ENCODE measurements at regions not wholly inside any gene's neighbourhood (a gene's known extent, or its start where the extent isn't known, plus 50 kb on each side); places are given as distances from the start of the nearest gene placed in this dataset.

DNA sequence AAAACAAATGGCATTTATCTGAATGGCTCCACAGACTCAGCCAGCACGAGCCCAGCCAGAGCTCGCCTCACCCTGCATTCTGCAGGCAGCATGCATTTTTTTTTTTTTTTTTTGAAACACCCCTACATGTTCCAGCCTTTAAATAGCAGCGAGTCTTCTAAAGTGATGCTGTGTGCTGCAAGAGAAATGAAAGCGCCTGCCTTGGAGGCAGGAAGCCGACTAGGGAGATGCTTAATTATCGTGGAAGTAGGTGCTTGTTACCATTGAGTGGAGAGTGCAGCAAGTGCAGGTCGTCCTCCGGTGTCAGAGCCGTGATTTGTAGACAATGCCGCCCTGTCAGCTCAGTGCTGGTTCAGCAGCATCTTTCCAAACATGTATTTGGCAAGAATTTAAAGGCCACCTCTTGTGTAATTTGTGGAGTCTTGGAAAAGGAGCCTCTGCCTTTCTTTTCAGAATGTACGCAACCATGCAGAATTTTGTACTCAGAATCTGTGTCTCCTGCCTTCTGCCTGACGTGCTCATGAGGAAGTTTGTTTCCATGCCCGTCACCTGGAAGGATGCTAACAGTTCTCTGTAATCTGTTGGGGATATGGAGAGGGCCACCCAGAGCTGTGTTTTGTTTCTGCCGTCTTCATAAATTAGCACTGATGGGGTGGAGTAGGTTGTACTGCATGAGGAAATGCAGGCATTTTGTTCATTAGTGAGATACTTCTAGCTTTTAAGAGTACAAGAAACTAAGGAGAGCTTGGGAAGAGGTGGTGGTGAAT, 345.9 kb upstream of the RGS6 start:
- no peak for DNase-seq

GRCh38 chr14:71588028-71588427, 344.2 kb upstream of the RGS6 start:
- no peak for DNase-seq

DNA sequence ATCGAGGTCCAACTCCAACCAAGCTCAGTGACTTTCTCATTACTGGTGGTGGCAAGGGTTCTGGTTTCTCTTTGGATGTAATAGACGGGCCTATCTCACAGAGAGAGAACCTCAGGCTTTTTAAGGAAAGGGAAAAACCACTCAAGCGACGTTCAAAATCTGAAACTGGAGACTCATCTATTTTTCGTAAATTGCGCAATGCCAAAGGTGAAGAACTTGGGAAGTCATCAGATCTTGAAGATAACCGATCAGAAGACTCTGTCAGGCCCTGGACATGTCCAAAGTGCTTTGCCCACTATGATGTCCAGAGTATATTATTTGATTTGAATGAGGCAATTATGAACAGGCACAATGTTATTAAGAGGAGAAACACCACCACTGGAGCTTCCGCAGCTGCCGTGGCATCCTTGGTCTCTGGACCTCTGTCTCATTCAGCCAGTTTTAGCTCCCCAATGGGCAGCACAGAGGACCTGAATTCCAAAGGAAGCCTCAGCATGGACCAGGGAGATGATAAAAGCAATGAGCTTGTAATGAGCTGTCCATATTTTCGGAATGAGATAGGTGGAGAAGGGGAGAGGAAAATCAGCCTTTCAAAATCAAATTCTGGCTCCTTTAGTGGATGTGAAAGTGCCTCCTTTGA, 343.5 kb upstream of the RGS6 start:
- no peak for DNase-seq

DNA sequence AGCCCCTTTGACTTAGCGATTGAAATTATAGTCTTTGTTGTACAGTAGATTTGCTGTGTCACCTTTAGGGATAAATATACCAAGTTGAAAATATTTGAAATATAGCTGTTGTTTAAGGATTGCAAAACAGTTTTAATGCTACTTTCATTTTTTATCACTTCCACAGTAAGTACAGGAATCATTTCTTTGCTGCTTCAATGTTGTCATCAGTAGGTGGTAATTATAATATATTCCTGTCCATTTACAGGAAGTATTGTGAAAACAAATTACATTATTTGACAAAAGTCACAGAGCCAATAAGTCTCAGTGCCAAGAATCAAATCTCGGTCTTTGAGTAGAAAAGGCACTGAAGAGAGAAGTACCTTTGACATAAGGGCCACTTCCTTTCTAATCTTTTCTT, 342.6 kb upstream of the RGS6 start:
- DNase-seq, result peak in 1 of 2 donors; percentile 28

DNA sequence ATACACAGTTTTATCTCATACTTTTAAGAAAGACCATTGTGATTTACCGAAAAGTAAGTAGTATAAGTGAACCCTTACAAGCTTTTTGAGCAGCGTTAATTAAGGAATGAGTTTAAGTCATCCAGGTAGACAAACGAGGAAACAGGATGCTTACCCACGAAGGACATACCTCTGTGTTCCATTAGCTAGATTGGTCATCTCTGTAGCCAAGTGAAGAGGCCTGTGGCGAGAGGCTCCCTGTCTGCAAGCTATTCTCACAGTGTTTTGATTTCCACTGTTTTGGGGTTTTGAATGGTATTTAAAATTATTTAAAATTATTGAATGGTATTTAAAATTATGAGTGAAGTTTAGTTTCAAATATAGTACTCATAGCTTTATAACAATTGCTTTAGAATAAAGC, 342.1 kb upstream of the RGS6 start:
- no peak for DNase-seq

- DNase-seq, result no peak
Measured at GRCh38 chr14:71591231-71591630, 341.0 kb upstream of the RGS6 start.

- peak; percentile 23 to 39 for DNase-seq
Measured at GRCh38 chr14:71591929-71592328, 340.3 kb upstream of the RGS6 start.

DNA sequence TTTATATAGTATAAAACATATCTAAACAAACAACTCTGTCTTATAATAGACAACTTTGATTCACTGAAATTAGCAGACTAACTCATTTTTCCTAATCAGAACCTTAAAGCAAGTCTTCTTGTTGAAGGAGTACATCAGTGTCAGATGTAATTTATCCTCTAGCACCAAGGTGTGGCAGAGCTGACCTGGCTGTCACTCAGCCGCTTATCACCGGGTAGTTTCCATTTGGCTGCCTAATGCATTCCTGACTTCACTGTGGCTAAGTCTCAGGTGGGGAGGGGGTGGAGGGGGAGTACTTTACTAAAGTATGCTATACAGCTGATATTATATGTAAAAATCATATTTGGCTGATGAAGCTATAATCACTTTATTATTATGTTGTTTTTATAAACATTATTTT, 339.9 kb upstream of the RGS6 start:
- no peak for DNase-seq

GRCh38 chr14:71593966-71594365, 338.3 kb upstream of the RGS6 start:
- no peak for DNase-seq

- no peak for DNase-seq
Measured at GRCh38 chr14:71594821-71595220, 337.4 kb upstream of the RGS6 start.

- DNase-seq, result no peak
Measured at GRCh38 chr14:71595441-71595840, 336.8 kb upstream of the RGS6 start.

GRCh38 chr14:71597287-71597920, 334.8 kb upstream of the RGS6 start:
- no peak for DNase-seq

DNA sequence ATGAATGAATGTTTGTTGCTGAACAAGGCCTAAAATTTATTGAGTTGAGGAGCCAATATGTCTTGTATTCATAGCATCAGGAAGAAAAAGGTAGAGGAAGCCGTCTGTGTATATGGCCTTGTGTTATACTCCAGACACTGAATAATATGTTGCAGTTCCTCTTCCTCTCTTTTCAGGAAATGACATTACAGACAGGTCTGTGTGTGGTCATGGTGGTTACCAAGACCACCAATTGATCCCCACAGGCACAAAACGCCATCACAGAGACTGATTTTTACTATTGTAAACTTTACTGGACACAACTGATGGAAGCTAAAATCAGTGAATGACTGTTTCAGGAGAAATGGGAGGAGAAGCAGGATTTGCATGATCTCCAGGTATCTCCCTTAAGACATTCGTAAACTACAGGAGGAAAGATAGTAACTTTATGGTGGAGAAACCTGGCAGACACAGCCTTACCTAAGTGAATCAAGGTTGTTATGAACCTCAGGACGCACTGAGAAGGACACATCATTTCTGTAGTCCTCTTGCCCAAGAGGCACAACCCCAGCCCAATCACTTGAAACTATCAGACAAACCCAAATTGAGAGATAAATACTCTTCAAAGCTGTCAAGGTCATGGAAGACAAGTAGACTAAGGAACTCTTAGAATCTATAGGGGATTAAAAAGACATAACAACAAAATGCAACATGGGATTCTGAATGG, 334.1 kb upstream of the RGS6 start:
- no peak for DNase-seq

DNA sequence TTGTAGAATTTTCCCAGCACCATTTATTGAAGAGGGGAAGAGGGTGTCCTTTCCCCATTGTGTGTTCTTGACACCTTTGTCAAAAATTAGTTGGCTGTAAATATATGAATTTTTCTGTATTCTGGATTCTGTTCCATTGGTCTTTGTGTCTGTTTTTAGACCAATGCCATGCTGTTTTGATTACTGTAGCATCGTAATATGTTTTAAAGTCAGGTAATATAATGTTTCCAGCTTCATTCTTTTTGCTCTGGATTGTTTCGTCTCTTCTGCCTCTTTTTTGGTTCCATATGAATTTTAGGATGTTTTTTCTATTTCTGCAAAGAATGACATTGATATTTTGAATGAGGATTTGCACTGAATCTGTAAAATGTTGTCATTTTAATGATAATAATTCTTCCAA, 331.9 kb upstream of the RGS6 start:
- no peak for DNase-seq

DNA sequence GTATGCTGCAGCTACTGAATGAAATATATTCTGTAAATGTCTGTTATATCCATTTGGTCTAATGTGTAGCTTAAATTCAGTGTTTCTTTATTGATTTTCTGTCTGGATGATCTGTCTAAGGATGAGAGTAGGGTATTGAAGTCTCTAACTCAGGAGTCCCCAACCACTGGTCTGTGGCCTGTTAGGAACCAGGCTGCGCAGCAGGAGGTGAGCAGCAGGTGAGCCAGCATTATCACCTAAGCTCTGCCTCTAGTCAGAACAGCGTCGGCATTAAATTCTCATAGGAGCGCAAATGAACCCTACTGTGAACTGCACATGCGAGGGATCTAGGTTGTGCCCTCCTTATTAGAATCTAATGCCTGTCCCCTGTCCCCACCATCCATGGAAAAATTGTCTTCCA, 329.7 kb upstream of the RGS6 start:
- DNase-seq, result no peak

DNA sequence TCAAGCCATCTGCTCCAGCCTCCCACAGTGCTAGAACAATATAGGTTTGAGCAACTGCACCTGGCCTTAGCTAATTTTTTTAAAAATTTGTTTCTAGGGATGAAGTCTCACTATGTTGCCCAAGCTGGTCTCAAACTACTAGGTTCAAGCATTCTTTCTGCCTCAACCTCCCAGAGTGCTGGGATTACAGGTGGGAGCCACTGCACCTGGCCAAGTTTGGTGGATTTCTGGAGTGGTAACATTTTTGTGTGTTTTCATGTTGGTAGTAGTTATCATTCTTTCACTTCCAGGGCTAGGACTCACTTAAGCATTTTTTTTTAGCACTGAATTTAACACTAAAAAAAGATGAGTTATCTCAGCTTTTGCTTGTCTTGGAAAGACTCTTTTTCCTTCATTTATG, 328.0 kb upstream of the RGS6 start:
- no peak for DNase-seq

- no peak for DNase-seq
Measured at GRCh38 chr14:71606064-71606463, 326.2 kb upstream of the RGS6 start.

DNA sequence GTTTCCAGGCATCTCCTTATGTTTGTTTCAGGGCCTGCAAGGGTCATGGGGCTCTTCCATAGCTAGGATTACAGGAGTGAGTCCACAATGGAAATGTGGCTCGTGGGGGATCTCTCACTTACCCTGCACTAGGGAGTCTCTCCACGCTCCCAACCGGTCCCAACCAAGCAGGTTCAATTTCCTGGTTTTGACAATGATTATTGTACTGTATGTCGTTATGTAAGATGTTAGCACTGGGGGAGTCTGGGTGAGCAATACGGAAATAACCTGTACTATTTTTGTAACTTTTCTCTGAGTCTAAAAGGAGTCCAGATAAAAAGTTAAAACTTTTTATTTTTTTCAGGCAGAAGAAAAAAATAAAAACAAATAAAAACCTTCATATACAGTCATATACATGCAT, 325.7 kb upstream of the RGS6 start:
- no peak for DNase-seq

GRCh38 chr14:71607056-71607455, 325.2 kb upstream of the RGS6 start:
- no peak for DNase-seq

DNA sequence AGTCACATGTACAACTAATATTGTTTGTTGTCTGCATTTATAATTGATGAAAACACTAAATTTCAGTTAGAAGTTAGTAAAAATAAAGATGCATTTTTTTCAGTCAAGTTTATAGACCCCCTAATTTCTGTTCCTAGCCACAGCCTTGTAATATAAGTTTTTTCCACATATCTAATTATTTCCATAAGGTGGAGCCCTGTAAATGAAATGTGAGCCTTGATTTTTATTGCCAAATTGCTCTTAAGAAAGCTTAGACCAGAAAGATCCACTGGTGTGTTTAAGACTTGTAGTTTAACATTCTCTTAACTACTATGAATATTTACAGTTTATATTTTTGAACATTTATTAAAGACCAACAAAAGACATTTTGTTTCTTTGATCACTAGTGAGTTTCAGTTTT, 322.1 kb upstream of the RGS6 start:
- no peak for DNase-seq

DNA sequence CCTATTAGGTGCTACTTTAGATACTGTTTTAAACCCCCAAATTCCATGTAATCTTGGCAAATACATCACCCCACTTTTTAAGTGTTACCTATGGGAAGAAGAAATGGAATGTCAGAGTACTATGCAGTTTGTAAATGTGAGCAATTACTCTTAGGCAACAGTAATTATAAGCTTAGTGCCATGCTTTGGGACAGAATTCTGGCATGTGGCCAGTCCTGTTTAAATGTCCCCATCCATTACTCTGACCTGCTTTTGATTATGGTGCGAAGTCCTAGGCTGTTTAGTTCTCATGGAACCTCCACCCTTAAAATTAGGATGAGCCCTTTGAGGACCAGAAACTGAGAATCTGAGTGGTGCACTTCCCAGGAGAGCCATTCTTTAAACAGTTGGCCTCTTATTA, 321.4 kb upstream of the RGS6 start:
- DNase-seq, result no peak

DNA sequence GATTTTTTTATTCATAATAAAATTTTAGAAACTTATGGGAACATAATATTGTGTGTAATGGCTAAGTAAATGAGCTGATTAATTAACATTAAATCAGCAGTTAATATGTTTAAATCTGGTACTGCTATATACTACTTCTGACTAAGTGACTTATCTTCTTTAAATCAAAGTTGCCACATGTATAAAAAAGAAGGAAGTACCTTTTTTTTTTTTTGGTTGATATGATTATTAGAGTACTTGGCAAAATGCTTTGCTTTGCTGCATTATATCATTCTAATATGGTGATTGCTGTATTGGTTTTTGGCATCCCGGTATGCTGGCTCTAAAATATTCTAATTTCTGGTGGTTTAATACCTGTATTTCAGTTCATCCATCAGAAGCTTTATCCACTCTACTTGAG, 319.1 kb upstream of the RGS6 start:
- peak in 1 of 2 donors; percentile 2 for DNase-seq

DNA sequence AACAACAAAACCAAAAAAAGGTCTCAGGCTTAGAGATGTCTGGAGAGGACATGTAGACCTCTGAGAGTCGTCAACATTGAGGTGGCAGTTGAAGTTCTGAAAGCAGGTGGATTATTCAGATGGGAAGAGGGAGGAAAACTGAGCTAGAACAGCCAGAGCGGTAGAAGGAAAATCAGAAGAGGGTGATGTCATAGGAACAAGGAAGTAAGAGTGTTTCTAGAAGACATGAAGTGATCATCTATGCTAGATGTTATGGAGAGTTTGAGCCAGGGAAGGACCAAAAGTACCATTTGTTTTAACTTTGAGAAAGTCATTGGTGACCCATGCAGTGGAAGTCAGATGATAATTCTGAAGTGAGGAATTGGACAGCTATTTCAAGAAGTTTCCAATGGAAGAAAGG, 316.2 kb upstream of the RGS6 start:
- DNase-seq, result no peak

- DNase-seq, result no peak
Measured at GRCh38 chr14:71618047-71618446, 314.2 kb upstream of the RGS6 start.

Measured in inflammatory macrophage treated with lipopolysaccharide for 1 hour (primary cell).